Forelimb muscle (tissue), 1 donor: ENCODE measurements at regions not wholly inside any gene's neighbourhood (a gene's known extent, or its start where the extent isn't known, plus 50 kb on each side); places are given as distances from the start of the nearest gene placed in this dataset.

ENCODE experiments used
- DNase-seq: peaks from one replicate; pipeline ENCODE4 v3.0.0-alpha.2; 2013; ENCODE audit warnings: low read depth

- no peak for DNase-seq
Measured at GRCh38 chr7:17689361-17689902, 250.9 kb downstream of the SNX13 start.

- DNase-seq, result no peak
Measured at GRCh38 chr7:17690030-17690429, 250.3 kb downstream of the SNX13 start.

GRCh38 chr7:17696422-17696821, 243.9 kb downstream of the SNX13 start:
- DNase-seq, result no peak

- DNase-seq, result no peak
Measured at GRCh38 chr7:17697128-17697881, 243.0 kb downstream of the SNX13 start.

- DNase-seq, result no peak
Measured at GRCh38 chr7:17699696-17700095, 240.6 kb downstream of the SNX13 start.

GRCh38 chr7:17700138-17700537, 240.2 kb downstream of the SNX13 start:
- no peak for DNase-seq

GRCh38 chr7:17706275-17706674, 234.0 kb downstream of the SNX13 start:
- no peak for DNase-seq

GRCh38 chr7:17706734-17707133, 233.6 kb downstream of the SNX13 start:
- DNase-seq, result peak; percentile 20

GRCh38 chr7:17709127-17709526, 231.2 kb downstream of the SNX13 start:
- no peak for DNase-seq

- DNase-seq, result no peak
Measured at GRCh38 chr7:17709599-17709998, 230.7 kb downstream of the SNX13 start.

GRCh38 chr7:17710312-17710711, 230.0 kb downstream of the SNX13 start:
- DNase-seq, result no peak

GRCh38 chr7:17713584-17713983, 226.7 kb downstream of the SNX13 start:
- no peak for DNase-seq

- DNase-seq, result no peak
Measured at GRCh38 chr7:17716816-17717215, 223.5 kb downstream of the SNX13 start.

- no peak for DNase-seq
Measured at GRCh38 chr7:17719998-17720397, 220.3 kb downstream of the SNX13 start.

- no peak for DNase-seq
Measured at GRCh38 chr7:17721736-17722285, 218.5 kb downstream of the SNX13 start.

- no peak for DNase-seq
Measured at GRCh38 chr7:17722798-17723197, 217.5 kb downstream of the SNX13 start.

- DNase-seq, result no peak
Measured at GRCh38 chr7:17725821-17726220, 214.5 kb downstream of the SNX13 start.

- DNase-seq, result no peak
Measured at GRCh38 chr7:17732083-17732482, 208.2 kb downstream of the SNX13 start.
